A172 (cell line): ENCODE measurements at regions not wholly inside any gene's neighbourhood (a gene's known extent, or its start where the extent isn't known, plus 50 kb on each side); places are given as distances from the start of the nearest gene placed in this dataset.
"Not testable (repeated sequence)": the region's sequence is repeated elsewhere in the genome, so short reads cannot be mapped to it uniquely, and the experiment has no call there.

Experiments
- DNase-seq: peaks from one replicate; pipeline ENCODE4 v3.0.0-alpha.2; 2015; ENCODE audit warnings: low spot score

DNA sequence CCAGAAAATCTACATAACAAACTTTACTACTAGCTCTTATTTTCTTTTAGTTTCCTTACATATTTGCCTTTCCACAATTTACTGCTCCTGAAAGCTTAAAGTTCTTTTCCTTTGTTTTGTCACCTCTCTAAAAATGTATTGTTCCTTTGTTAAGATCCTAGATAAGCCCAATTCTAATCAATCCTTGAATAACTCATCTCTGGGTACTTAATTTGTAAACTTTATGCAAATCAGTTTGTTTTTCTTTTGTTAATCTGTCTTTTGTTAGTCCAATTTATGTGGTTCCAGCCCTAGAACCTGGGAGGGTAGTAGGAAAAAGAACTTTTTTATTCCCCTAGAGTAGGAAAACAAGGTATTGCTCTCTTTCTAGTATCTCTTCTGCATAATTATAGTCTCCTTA, 444.7 kb downstream of the PCDH10 start:
- no peak for DNase-seq

DNA sequence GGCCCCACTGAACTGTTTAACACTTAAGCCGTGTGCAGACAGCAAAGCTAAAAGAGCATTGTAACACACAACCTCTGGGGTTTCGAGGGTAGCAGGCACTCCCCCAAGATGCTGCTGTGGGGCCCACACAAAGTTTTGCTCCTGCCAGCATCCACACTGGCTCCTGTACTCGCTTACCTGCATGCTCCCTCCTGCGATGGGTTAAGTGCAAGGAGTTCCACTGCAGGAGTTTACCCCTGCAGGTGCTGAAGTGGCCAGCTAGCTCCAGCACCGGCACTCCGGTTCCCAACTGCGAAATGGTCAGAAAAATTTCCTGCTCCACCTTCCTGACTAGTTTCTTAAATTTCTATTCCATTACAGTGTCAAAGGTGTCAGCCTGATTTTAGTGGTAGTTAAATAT, 443.5 kb downstream of the PCDH10 start:
- no peak for DNase-seq

DNA sequence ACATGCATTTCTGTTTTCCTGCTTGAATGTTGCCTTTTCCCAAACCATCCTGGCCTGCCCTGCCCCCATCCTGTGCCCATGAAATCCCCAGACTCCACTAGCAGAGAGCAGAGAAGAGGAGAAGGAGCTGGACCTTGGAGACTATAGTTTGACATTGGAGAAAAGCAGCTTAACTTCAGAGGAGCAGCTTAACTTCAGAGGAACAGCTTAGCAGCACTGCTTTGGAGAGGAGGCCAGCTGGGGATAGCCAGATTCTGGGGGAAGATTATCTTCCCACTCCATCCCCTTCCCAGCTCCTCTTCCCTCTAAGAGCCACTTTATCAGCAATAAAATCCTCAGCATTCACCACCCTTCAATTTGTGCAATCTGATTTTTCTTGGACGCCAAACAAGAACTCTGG, 443.0 kb downstream of the PCDH10 start:
- DNase-seq, result no peak

- no peak for DNase-seq
Measured at GRCh38 chr4:133588306-133588705, 439.2 kb downstream of the PCDH10 start.

DNA sequence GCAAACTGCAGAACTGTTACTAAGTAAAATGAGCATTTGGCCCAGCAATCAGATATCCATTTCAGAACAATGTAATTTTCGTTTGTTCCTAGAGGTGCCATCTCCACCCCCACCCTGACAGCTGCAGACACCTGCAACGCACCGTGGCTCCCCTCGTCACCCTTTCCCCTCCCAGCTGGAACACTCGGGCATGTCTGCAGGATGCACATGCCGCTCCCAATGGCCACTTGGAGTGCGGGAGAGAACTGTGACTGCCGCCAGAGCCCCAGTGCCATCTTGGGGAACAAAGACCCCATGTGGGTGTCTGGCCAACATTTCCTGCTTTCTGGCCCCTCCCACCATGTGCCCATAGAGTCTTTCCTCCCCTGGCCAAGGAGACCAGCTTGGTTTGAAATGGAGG, 436.2 kb downstream of the PCDH10 start:
- no peak for DNase-seq

DNA sequence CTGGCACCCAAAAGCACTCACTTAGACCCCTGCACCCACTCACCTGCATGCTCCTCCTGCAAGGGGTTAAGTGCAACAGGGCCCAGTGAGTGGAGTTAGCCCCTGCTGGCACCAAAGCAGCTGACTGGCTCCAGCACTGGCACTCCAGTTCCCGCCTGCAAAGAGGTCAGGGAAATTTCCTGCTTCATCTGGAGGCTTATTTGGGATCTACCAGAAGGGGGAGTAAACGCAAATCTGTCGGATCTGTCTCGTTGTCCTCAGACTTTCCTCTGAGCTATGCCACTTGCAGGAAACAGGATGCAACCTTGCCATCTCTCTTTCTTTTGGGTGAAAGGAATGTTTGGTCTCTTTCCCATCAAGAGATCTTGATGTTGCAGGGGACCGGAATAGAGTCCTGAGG, 435.6 kb downstream of the PCDH10 start:
- no peak for DNase-seq

DNA sequence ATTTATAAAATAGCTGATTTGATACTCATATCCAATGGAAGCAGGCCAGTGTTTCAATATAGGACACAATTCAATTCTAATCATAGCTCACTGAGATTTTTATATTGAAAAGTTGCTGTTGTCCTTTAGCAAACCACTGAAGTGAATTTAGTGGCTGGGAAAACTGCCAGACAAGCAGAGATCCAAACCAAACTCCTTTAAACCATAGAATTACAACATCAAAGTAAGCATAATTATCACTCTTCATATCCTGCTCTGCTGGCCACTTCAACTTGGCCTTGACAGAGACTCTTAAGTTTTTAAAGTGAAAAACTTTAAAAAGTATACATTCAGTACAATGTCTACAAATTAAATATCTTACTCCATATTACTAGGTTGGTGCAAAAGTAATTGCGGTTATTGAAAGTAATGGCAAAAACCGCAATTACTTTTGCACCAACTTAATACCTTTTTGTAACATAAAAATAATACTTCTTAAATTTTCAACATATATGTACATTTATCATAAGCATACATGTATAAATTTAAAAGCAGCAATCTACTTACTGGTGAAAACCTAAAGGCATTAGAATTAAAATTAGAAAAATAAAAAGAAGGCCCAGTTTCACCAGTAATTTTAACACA, 433.0 kb downstream of the PCDH10 start:
- DNase-seq, result no peak

DNA sequence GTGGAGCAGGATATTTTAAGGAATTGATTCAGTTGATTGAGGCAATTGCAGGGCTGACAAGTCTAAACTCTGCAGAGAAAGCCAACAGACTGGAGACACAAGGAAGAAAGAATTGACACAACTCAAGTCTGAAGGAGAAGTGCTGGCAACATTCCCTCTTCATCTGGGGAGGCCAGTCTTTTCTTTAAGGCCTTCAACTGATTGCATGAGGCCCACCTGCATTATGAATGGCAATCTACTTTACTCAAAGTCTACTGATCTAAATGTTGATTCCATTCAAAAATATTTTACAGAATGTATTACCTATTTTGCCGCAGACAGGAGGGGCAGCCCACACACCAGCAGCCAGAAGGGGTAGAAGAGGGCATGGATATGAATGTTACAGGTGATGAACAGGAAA, 425.2 kb downstream of the PCDH10 start:
- no peak for DNase-seq

DNA sequence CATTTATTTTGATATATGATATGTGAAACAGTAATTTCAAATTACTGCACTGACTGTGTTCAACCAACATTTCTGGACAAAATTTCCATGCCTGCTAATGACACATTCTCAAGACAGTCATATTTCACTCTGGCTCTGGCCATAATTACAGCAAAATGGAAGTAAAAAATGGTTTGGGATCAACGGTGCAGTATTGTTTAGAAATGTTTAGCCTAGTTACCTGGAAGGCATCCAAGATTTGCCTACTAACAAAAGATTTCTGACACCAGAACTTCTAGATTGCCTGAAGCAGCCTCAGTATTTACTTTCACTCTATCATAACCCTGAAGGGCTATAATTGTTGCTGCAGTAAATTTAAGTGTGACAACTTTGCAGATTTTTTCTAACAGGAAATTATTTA, 416.3 kb downstream of the PCDH10 start:
- peak; percentile 68 for DNase-seq

DNA sequence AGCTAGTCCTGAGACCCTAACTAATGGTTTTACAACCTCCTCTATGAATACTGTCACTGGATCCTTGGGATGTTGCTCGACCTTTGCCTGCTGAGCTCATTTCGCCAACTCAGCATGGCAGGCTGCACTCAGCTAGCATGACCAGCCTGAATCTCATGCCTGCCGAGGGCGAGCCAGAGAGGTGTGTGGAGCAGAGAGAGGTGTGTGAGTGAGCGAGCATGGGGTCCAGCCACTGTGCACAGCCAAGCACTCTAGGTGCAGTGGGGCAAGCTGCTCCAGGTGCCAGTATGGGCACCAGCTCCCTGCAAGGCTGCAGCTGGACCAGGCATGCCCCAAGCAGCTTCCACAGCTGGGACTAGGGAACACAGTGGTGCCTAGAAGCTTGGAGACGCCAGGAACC, 410.9 kb downstream of the PCDH10 start:
- DNase-seq, result no peak

- DNase-seq, result peak; percentile 13
Measured at GRCh38 chr4:133555671-133556070, 406.6 kb downstream of the PCDH10 start.

GRCh38 chr4:133550436-133550835, 401.3 kb downstream of the PCDH10 start:
- DNase-seq, result no peak

DNA sequence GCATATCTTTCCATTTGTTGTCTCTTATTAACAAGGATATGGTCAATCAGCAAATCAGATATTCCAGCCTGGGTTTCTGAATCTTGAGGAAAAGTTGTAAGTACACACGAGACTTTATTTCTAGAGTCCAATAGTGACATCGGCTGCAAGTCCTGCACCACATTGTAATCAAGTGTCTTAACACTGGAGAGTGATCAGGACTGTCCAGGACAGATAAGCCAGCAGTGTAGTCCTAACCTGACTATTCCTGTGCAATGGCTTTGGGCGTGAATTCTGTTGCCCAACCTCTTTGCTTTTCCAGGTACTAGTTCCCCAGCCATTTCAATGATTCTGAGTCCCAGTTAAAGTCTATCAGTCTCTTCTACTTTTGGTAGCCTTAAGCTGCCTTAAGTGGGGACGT, 395.0 kb downstream of the PCDH10 start:
- no peak for DNase-seq

GRCh38 chr4:133537780-133538281, 388.7 kb downstream of the PCDH10 start:
- DNase-seq, result no peak

DNA sequence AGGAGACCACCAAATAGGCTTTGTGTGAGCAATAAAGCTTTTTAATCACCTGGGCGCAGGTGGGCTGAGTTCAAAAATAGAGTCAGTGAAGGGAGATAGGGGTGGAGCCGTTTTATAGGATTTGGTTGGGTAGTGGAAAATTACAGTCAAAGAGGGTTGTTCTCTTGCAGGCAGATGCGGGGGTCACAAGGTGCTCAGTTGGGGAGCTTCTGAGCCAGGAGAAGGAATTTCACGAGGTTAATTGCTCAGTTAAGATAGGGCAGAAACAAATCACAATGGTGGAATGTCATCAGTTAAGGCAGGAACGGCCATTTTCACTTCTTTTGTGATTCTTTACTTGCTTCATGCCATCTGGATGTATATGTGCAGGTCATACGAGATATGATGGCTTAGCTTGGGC, 385.1 kb downstream of the PCDH10 start:
- DNase-seq, result not testable (repeated sequence)

- DNase-seq, result no peak
Measured at GRCh38 chr4:133524369-133524768, 375.3 kb downstream of the PCDH10 start.

- no peak for DNase-seq
Measured at GRCh38 chr4:133513901-133514300, 364.8 kb downstream of the PCDH10 start.

DNA sequence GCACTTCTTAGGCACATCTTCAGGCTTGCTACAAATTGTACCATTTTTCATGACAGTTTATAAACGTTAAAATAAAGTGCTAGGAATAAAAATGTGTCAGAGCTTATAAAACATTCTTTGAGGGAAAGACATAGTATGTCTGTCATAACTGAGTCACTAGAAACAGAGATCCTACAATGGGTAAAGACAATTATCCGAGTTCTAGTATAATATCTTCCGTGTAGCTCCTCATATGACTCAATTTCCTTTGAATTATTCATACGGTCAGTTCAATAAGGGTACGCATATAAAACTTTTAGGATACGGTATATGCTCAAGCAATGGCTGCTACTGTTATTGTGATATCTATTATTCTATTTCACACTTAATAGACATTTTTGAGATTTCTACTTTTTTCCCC, 349.1 kb downstream of the PCDH10 start:
- DNase-seq, result peak; percentile 2

DNA sequence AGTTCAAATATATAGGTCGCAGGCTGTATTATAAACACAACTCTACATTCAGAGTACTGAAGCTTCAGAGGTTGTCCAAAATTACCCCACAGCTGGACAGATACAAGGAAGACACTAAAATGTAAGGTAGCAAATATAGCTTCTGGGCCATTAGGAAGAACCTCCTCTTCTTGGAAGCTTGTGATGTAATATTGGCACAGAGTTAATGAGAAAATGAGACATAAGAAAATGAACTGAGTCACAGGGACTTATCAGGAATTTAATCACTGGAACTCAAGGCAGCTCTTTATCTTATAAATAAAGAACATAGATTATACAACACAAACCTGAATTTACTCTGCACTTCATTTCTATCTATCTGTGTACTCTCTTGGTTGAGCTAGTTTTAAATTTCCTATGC, 344.7 kb downstream of the PCDH10 start:
- no peak for DNase-seq

DNA sequence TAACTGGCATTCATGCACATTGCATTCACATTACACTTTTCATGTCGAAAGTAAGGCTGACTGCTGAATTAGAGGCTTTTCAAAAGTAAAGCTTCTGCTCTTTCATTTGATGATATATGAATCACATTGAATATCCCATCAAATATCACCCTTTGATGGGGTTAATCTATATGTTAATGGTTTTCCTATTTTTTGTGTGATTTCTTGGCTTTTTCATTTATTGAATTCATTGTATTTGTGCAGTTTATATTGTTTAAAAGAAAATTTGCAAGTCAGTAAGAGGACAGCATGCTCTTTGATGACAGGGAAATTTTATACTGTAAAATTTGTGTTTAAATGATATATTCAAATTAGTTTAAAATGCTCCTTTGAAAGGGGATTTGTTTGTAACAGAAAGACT, 344.1 kb downstream of the PCDH10 start:
- no peak for DNase-seq

- DNase-seq, result no peak
Measured at GRCh38 chr4:133484287-133484686, 335.2 kb downstream of the PCDH10 start.

GRCh38 chr4:133483600-133484246, 334.6 kb downstream of the PCDH10 start:
- peak; percentile 46 for DNase-seq

- DNase-seq, result no peak
Measured at GRCh38 chr4:133476063-133476462, 327.0 kb downstream of the PCDH10 start.

- DNase-seq, result no peak
Measured at GRCh38 chr4:133474501-133474900, 325.4 kb downstream of the PCDH10 start.
